HFFc6 (cell line): ENCODE measurements at regions not wholly inside any gene's neighbourhood (a gene's known extent, or its start where the extent isn't known, plus 50 kb on each side); places are given as distances from the start of the nearest gene placed in this dataset.
"Not testable (repeated sequence)": the region's sequence is repeated elsewhere in the genome, so short reads cannot be mapped to it uniquely, and the experiment has no call there.

ENCODE experiments used
- DNase-seq: peaks from one replicate; pipeline ENCODE4 v3.0.0-alpha.2; 2018
- H3K27ac Mint-ChIP-seq: 2 replicates; pipeline ENCODE4 v1.8.0; 2020; ENCODE audit warnings: mild to moderate bottlenecking, mixed read lengths
- H3K27me3 Mint-ChIP-seq: 2 replicates; pipeline ENCODE4 v1.8.0; 2021; ENCODE audit warnings: mild to moderate bottlenecking, moderate library complexity, mixed read lengths; ENCODE audit not compliant: insufficient read depth
- H3K36me3 Mint-ChIP-seq: 2 replicates; pipeline ENCODE4 v1.8.0; 2021; ENCODE audit warnings: low read depth, mixed read lengths
- H3K4me1 Mint-ChIP-seq: 2 replicates; pipeline ENCODE4 v1.8.0; 2020; ENCODE audit warnings: low read depth, mixed read lengths
- H3K4me3 Mint-ChIP-seq: 2 replicates; pipeline ENCODE4 v1.8.0; 2020; ENCODE audit warnings: mild to moderate bottlenecking, moderate library complexity, mixed read lengths
- H3K9me3 Mint-ChIP-seq: 2 replicates; pipeline ENCODE4 v1.8.0; 2020; ENCODE audit warnings: mild to moderate bottlenecking, mixed read lengths
- TF ChIP-seq, protein P1 (sequence below): fragments of 200-600 bp; sonication (generic); IDR thresholded peaks from 2 replicates; pipeline ENCODE4 v1.5.0; 2021; ENCODE audit warnings: antibody characterized with exemption, mild to moderate bottlenecking

DNA sequence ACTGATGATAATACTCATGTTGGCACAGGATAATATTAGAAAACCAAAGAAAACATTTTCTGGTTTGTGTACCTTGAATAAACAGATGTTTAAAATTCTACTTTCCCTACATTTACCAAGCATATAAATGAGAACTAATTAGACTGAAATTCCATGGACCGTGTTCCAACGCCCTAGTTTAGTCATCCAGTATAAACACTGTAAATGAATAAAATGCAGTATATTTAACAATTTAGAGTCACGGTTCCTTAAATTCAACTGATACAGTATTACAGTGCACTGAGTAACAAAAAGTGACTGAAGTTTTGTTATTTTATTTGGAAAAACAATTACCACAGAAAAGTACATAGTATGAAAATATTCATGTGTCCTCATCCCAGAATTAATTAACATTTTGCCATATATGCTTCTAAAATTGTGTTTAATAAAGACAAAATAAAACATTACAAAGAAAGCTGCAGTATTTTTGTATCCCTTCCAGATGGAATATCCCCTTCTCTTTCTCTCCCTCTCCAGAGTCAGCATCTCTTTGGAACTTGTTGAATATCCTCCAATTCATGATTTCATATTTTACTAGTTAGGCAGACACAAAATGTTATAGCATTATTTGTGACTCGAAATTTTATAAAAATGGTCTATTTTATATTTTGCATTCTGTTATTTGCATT lies 112.5 kb downstream of the HMHB1 start:
- Mint-ChIP-seq H3K27me3 (no peaks in the 10 kb centered on the region), H3K27ac (peak overlapping the region; percentile 86), H3K36me3 (peaks cover 8% of the 10 kb centered on the region), H3K4me1 (peaks cover 71% of the 10 kb centered on the region), H3K4me3 (peak overlapping the region; percentile 64), H3K9me3 (no peaks in the 10 kb centered on the region; the same call in 1 of the 2 replicates)
- DNase-seq = peak; percentile 23
- TF ChIP-seq, protein P1, sequence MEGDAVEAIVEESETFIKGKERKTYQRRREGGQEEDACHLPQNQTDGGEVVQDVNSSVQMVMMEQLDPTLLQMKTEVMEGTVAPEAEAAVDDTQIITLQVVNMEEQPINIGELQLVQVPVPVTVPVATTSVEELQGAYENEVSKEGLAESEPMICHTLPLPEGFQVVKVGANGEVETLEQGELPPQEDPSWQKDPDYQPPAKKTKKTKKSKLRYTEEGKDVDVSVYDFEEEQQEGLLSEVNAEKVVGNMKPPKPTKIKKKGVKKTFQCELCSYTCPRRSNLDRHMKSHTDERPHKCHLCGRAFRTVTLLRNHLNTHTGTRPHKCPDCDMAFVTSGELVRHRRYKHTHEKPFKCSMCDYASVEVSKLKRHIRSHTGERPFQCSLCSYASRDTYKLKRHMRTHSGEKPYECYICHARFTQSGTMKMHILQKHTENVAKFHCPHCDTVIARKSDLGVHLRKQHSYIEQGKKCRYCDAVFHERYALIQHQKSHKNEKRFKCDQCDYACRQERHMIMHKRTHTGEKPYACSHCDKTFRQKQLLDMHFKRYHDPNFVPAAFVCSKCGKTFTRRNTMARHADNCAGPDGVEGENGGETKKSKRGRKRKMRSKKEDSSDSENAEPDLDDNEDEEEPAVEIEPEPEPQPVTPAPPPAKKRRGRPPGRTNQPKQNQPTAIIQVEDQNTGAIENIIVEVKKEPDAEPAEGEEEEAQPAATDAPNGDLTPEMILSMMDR = no peak

DNA sequence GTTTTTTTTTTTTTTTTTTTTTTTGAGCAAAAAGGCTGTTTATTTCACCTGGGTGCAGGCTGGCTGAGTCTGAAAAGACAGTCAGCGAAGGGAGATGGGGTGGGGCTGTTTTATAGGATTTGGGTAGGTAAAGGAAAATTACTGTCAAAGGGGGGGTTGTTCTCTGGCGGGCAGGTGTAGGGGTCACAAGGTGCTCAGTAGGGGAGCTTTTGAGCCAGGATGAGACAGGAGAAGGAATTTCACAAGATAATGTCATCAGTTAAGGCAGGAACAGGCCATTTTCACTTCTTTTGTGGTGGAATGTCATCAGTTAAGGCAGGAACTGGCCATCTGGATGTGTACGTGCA lies 113.0 kb downstream of the HMHB1 start:
- H3K36me3 Mint-ChIP-seq, H3K27me3 Mint-ChIP-seq, DNase-seq, H3K9me3 Mint-ChIP-seq: not testable (repeated sequence)
- peaks cover 73% of the 10 kb centered on the region for H3K4me1 Mint-ChIP-seq
- H3K27ac Mint-ChIP-seq = peak overlapping the region; percentile 86
- H3K4me3 Mint-ChIP-seq = peak overlapping the region; percentile 64

DNA sequence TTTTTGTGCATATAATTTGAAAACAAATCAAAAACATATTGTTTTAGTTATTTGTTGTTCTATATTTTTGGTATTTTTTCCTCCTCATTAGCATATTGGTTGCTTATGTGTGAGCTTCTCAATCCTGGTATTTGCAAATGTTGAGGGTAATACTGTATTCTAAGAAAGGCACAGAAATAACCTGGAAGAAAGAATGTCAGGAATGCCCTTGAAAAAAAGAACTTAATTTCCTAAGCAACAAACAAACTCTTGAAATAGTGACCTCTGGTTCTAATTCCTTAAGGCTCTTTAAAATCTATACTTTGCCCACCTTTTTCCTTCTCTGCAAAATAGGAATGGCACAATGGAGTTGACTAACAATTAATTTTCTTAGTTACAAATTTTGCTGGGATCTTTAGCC lies 117.5 kb downstream of the HMHB1 start:
- no peaks in the 10 kb centered on the region for H3K27me3 Mint-ChIP-seq
- H3K9me3 Mint-ChIP-seq = peaks cover 10% of the 10 kb centered on the region
- TF ChIP-seq, protein P1 = no peak
- H3K4me1 Mint-ChIP-seq = peaks cover 58% of the 10 kb centered on the region
- H3K27ac Mint-ChIP-seq = no peak overlapping the region
- no peak for DNase-seq
- no peak overlapping the region for H3K4me3 Mint-ChIP-seq
- peaks cover 16% of the 10 kb centered on the region for H3K36me3 Mint-ChIP-seq

DNA sequence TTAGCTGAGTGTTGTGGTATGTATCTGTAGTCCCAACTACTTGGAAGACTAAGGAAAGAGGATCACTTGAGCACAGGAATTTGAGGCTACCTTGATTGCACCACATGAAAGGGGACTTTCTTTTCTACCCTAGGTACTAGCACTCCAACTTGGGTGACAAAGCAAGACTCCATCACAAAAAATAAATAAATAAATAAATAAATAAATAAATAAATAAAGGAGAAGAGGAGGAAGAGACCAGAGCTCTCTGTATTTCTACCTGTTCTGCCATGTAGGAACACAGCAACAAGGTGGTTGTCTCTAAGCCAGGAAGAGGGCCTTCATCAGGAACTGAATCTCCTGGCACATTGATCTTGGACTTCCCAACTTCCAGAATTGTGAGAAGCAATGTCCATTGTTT lies 118.6 kb downstream of the HMHB1 start:
- TF ChIP-seq, protein P1 = no peak
- DNase-seq = no peak
- H3K27ac Mint-ChIP-seq = no peak overlapping the region
- H3K9me3 Mint-ChIP-seq = peaks cover 21% of the 10 kb centered on the region
- H3K4me3 Mint-ChIP-seq = no peak overlapping the region
- peaks cover 27% of the 10 kb centered on the region for H3K36me3 Mint-ChIP-seq
- H3K4me1 Mint-ChIP-seq = peaks cover 47% of the 10 kb centered on the region
- H3K27me3 Mint-ChIP-seq = no peaks in the 10 kb centered on the region

DNA sequence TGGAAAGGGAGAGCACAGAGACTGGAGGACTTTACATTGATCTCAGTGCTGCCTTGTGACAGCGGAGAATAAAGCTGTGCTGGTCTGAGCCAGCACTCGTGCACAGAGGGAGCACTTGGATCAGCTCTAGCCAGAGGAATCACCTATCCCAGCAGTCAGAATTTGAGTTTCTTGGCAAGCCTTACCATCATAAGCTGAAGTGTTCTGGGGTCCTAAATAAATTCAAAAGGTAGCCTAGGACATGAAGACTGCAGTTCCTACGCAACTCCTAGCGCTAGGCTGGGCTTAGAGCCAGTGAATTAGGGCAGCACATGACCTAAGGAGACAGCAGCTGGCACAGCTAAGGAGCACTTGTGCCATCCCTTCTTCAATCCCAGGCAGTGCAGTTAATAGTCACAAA lies 119.5 kb downstream of the HMHB1 start:
- no peak overlapping the region for H3K4me3 Mint-ChIP-seq
- DNase-seq = no peak
- H3K36me3 Mint-ChIP-seq = peaks cover 33% of the 10 kb centered on the region
- peaks cover 25% of the 10 kb centered on the region for H3K9me3 Mint-ChIP-seq
- TF ChIP-seq, protein P1 = no peak
- no peak overlapping the region for H3K27ac Mint-ChIP-seq
- H3K4me1 Mint-ChIP-seq = peaks cover 41% of the 10 kb centered on the region
- H3K27me3 Mint-ChIP-seq = no peaks in the 10 kb centered on the region

DNA sequence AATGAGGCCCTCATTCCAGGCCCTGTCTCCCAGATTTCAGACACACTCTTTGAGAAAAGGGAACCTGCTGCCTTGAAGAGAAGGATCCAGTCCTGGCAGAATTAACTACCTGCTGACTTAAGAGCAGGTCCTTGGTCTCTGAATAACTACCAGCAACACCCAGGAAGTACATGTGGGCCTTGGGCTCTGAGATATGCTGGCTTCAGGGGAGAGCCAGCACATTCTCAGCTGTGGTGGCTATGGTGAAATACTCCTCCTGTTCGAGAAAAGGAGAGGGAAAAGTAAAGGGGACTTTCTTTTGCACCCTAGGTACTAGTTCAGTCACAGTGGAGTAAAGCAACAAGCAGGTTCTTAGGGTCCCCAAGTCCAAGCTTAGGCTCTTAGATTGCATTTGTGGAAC lies 120.0 kb downstream of the HMHB1 start:
- peaks cover 33% of the 10 kb centered on the region for H3K36me3 Mint-ChIP-seq
- TF ChIP-seq, protein P1 = no peak
- no peak overlapping the region for H3K4me3 Mint-ChIP-seq
- no peaks in the 10 kb centered on the region for H3K27me3 Mint-ChIP-seq
- no peak for DNase-seq
- H3K9me3 Mint-ChIP-seq = peaks cover 25% of the 10 kb centered on the region
- peaks cover 41% of the 10 kb centered on the region for H3K4me1 Mint-ChIP-seq
- H3K27ac Mint-ChIP-seq = no peak overlapping the region
